ENCODE measurements at regions not wholly inside any gene's neighbourhood (a gene's known extent, or its start where the extent isn't known, plus 50 kb on each side); places are given as distances from the start of the nearest gene placed in this dataset.

DNA sequence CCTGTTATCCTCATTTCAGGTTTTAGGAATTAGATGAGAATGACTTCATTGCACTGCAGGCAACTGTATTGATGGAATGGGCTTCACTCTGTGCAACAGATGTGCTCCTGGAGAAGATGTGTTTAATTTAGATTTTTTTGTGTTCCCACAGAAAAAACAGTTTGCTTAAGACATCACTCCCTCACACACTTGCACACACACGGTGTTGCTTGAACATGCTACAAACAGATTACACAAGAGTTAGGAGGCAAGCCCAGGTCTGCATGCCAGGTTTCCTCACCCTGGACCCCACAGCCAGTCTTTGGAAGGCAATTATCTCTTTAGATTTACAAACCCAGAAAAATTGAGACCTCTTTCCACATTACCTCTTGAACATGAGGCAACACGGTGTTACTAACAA lies 93.7 kb upstream of the KLHL29 start:
- DNase-seq (ENCODE audit: low spot score): no peak

DNA sequence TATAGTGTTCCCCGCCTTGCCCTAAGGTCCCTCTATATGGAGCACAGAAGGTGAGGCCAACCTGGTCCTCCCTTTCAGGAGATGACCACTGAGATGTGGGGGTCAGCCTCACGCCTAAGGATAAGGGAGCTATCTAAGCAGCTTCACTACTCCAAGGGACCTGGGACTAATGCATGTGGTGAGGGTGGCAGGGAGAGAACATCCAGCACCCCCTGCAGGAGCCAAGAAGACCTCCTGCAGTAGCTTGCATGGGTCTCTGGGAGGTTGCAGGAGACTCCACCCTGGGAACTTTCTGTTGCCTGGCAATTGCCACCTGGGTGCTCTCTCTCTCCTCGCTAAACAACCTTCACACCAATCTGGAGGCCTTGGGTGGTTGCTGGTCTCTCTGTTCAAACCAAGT lies 93.0 kb upstream of the KLHL29 start:
- no peak for DNase-seq (ENCODE audit: low spot score)

DNA sequence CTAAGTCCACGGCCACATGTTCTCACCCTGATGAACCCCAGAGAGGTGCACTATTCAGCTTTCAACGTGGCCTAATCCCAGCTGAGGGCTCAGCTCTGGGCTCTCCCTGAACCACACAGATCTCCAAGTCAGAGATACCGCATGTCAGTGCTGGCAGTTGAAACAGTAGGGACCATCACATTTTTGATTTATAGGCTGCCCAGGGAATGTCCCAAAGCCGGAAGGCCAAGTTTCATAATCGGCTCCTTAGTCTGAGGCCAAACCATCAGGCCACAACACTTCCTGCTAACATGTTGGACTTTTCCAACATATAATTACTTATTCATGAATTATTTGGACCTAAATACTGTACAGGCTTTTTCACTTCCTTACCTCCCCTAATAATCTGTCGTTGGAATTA lies 91.9 kb upstream of the KLHL29 start:
- DNase-seq (ENCODE audit: low spot score): no peak

DNA sequence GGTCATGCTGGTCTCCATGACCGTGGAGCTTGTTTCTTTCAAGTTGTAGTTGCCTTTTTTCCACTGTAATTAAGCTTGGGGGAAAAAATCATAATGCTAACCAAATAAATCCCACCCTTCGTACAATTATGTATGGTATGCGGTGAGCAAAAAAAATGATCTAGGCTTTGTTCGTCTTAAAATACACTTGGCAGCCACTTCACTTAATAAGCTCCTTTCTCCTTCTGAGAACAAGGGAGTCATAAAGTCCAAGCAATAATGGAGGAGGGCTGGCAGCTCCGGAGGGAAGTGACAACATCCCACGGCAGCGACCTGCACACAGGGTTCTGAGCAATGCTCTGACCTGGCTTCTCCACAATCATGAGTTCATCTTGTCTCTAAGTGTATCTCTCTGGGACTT lies 91.2 kb upstream of the KLHL29 start:
- no peak for DNase-seq (ENCODE audit: low spot score)

DNA sequence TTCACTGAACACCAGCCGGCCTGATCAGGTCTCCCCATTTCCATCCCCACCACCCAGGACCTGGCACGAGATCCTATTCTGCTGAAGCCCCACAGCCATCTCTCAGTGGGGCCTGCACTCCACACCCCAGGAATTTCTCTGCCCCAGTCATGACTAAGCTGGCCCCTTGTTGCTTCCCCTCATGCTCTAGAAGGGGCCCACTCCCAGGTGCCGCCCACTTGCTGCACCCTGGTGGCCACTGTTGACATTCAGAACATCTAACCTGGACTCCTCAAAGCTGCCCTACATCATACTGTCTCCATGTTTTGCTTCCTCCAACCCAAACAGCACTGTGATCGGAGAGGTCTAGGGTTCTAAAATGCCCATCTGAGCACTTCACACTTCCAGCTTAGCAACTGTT lies 90.7 kb upstream of the KLHL29 start:
- DNase-seq (ENCODE audit: low spot score): no peak

DNA sequence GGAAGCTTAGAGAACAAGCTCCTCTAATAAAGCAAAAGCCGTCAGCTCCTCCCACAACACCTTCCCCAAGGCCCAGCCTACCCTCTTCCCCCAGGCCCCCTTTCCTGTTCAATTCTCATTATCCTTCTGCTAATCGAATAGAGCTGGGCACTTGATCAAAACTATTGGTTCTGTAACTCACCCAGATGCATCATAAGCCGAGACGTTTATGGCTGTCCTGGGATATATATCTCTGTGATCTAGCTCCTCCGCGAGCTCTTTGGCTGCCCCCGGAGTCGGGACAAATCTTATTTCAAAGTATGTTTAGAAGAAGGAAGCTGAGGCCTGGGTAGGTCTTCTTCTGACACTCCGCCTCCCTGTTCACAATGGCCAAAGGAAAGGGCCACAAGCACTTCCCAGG lies 88.3 kb upstream of the KLHL29 start:
- no peak for DNase-seq (ENCODE audit: low spot score)

DNA sequence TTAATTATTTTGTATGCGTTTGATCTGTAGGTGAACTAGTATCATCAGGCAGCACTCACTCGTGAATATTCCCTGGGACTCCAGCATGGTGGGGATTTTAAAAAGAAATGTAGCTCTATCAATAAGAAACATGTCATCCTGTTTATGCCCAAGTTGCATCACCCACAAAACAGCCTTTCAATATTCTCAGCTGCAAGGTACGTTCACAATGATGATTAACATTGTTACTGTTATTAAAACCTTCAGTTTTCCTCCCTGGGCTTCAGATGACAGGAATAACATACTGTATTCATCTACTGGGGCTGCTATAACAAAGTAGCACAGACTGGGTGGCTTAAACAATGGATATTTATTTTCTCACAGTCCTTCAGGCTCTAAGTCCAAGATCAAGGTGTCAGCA lies 87.9 kb upstream of the KLHL29 start:
- DNase-seq (ENCODE audit: low spot score): no peak

DNA sequence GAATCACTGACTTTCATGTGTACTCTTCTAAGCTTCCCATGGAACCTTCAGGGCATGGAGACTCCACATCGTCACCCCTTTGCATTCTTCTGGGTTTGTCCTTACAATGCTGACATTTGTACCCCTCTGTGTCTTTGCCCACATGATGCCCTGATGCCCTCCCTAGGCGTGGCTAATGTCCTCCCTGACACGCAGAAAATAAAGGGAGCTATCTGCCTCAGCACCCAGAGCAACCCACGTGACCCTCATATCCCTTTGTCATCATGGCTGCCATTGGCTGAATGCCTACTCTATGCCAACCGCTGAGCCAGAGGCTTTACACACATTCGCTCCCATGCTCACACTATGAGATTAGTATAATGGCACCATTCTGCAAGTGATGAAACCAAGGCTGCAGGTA lies 86.4 kb upstream of the KLHL29 start:
- DNase-seq (ENCODE audit: low spot score): no peak

DNA sequence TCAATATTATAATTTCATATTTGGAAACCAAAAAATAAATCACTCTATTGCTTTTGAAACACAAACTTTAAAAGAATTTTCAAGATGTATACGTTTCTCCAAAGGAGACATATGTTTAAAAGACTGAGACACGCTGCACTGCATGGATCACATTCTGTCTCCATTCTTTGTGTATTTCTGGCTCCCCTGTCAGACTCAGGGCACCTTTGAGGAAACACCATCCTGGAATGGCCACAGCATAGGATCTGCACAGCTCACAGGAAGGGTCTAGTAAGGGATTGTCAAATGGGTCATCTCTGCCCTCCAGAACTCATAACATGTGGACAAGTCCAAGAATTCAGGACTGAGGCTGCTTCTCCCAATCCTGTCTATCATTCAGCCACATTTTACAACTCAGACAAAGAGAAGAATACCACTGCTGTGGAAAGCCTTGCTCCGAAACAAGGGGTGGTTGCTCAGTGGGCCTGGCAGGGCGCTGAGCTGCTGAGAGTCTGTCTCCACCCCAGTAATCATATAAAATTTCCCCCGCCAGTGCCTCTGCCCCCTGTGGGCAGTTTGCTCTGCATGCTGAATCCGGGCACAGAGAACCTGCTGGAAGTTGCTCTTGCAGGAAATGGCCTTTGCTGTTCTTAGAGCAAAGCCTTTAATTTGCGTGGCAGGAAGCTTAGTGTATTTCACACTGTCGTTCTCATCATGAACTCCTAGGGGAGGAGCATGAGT lies 85.3 kb upstream of the KLHL29 start:
- DNase-seq (ENCODE audit: low spot score): no peak

DNA sequence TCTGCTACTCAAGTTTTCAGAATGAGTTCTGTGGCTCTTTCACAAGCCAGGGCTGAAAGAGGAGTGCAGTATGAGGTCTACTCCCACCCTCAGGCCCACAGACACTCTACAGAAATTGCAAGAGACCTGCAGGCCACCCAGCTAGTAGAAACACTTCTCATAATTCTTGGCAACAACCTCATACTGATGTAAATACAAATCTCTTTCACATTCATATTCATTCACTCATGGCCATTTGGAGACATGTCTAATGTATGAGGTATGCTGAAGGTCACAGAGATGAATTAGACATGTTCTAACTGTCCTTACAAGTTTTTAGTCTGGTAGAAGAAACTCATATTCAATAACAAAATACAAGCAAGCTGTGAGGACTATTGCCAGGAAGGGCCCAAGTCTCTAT lies 83.8 kb upstream of the KLHL29 start:
- no peak for DNase-seq (ENCODE audit: low spot score)

DNA sequence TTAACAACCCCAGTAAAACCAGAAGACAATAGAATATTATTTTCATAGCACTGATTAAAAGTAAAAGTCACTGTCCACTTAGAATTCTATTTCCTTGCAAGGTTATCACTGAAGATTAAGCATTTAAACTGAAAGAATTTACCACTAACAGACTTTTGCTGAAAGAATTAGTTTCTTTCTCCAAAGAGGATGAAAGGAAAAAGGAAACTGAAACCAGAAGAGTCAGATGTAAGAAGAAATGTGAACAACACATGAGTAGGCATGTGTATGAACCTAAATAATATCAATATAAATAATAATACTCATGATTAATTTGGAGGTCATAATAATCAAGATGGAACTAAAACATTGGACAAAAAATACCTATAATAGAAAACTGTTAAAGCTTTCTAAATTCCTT lies 82.4 kb upstream of the KLHL29 start:
- no peak for DNase-seq (ENCODE audit: low spot score)

DNA sequence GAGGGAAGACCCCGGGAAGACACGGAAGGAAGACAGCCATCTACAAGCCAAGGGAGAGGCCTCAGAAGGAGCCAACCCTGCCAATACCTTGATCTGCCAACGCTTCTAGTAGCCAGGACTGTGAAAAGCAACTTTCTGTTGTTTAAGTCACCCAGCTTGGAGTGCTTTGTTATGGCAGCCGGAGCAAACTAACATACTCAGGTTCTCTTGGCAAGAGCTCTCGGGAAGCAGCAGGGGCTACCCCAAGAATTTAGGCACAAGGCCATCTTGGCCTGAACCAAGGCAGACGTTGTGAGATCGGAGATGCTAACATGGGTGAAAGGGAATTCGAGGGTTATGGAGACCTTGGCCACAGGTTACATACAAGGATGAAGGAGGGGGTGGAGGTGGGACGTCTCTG lies 78.6 kb upstream of the KLHL29 start:
- no peak for DNase-seq (ENCODE audit: low spot score)

DNA sequence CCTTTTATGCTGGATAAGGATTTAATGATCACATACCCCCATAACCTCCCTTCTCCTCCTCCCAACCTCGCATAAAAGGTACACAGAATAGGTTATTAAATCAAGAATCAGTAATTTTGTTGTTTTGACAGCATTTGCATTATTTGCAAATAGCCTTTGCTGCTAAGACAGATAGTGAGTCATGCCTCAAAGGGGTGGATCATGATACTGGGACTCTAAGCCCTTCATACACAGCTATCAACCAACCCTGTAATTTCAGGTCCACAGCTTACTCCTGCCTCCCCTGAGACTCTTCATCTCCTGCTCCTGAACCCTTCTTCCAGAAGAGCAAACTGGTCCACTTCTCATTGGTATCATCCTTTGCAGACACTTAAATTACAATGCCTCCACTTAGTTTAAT lies 73.8 kb upstream of the KLHL29 start:
- no peak for DNase-seq (ENCODE audit: low spot score)

DNA sequence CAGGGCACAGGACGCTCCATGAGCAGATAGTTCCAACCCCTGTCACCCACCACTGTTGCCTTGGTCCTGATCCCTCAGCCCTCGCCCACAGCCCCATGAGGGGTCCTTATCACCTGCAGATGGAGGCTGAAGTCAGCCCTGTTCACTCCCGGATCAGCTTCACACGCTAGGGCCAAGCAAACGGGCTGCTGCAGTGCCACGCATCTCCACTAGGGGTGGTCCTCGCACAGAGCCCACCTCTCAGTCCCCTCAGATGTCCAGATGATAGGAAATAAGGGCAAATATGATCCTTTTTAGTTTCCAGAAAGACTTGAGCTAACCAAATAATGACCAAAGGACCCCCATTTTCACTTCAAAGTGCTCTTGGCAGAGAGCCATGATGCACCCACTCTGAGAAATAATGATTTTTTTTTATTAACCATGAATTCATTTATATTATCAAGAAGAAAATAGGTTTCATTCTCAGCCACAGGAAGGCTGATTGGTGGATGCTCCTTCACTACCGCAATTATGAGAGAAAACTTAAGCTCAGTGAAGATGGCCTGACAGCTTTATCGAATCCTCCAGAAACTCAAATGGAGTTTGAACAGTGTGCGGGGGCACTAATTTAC lies 71.9 kb upstream of the KLHL29 start:
- DNase-seq (ENCODE audit: low spot score): peak; percentile 67

DNA sequence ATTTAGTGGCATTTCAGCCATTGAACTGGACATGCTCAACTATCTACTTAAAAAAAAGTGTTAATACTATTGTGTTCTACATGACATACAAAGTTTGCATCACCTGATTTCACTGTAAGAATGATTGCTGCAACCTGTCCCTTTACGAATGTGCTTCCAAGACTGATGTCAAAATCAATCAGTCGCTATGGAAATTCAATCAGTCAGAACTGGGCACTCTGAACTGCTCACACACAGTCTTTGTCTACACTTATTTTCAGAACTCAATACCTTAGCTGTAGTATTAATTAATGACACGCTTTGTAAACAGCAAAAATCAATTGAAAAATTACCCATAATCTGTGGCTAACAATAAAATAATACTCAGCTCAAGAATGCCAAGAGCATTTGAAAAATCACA lies 70.3 kb upstream of the KLHL29 start:
- no peak for DNase-seq (ENCODE audit: low spot score)

DNA sequence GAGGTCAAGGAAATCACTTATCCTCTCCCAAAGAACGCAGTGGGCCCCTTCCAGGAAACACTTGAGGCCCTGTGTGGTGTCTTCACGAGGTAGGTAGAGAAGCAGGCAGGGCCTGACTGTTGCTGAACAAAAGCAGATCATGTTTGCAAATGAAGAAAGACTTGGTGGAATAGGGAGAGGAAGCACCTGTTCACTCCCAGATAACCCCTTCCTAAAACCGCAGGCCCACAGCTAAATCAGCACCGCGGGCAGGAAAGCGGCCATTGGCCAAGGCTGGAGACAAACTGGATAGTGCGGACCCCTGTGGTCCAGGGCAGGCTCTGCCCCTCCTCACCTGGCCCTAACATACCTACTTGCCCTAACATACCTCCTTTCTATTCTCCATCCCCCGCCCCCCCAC lies 64.9 kb upstream of the KLHL29 start:
- no peak for DNase-seq (ENCODE audit: low spot score)

DNA sequence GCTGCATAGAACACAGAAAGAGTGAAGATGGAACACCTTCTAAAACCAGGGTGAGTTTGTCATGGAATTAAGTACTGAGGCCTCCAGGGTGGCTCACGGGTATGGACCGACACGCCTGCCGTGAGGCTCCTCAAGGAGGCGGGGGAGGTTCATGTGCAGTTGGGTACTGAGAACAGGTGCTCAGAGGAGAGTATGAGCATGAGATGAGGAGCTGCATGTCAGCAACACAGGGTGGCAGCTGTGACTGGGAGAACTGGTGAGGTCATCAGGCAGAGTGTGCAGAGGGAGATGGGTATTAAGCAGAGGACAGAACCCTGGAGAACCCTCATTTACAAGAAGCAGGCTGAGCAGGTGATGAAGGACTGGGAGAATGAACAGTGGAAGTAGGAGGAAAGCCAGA lies 63.2 kb upstream of the KLHL29 start:
- DNase-seq (ENCODE audit: low spot score): no peak

DNA sequence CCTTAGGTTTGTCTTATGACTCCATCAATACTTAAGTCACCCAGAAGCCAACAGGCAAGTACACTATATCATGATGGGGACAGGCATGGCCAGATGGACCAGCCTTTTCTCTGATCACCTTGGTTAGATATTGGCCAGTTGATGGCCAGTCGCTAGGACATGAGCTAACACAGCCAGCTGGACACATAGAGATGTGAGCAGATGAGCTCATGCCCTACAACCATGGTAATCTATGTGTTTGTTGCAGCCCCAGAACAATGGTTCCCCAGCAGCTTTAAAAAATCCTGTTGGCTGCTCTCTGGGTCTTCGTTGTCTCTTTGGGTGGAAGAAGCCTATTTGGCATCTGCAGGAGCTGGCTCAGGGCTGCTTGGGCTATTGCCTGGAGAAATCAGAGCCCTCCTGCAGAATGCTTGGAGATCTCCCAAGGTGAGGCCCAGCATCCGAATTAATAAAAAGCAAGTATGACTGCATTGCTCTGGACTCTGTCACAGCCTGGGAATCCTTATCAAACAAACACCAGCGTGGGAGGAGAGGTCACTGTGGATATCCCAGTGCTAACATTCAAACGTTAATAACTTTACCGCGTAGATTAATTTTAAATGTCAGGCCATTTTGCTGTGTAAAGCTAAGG lies 62.3 kb upstream of the KLHL29 start:
- no peak for DNase-seq (ENCODE audit: low spot score)

DNA sequence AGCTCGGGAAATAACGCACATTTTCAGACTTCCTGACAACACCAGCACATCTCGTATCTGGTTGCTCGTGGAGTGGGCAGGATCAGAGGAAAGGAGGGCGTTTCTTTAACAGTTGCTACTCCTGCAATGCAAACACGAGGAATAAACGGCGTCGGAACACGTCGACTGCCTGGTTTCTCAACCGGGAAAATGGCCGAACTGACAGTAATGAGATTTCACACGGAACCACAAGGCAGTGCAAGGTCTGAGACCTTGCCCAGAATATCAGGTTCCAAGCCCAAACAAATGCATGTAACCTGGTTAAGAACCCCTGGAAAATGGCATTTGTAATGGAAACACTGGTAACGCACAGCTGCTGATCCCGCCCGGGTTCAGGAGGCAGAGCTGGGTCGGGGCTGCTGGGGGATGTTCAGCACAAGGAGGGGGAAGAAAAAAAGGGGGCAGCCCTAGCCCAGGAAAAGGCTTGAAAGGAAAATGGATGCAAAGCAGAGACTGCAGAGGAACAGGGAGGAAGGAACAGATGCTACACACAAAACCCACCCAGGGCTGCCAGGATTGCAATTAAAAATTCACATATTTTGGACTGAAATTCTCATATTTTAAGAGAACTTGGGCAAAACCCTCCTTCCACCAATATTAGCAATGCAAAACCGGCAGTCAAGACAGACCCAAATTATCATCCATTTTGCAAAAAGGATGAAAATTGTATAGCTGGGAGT lies 61.6 kb upstream of the KLHL29 start:
- no peak for DNase-seq (ENCODE audit: low spot score)

DNA sequence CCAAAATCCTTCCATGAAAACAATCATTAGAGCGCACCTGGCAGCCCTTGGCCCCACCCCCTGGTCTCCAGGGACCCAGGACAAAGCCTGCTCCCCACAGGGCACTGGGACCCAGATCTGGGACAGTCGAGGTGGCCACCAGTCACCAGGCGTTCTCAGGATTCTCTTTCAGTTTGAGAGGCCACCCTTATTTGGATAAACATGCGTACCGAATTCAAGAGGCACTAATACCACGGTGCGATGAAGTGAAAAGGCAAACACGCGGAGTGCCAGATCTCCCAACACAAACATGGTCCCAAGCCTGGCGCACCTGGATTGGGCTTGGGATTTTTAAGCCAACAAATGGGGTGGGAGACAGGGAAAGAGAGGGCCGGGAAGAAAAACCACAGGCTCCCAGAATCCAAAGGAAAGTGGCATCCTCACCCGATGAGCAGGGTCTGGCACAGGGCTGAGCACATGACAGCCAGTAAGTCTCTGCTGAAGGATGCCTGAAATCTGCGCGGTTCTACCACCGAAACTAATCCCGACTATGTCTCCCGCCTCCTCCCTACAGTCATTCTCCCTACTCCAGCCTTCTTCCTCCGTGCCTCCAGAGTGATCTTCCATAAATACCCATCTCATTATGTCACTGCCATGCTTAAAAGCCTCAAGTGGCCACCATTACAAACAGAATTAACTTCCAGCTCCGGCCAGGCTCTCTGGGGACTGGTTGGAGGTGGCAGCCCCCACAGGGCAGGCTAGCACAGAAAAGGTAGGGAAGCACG lies 60.9 kb upstream of the KLHL29 start:
- no peak for DNase-seq (ENCODE audit: low spot score)

DNA sequence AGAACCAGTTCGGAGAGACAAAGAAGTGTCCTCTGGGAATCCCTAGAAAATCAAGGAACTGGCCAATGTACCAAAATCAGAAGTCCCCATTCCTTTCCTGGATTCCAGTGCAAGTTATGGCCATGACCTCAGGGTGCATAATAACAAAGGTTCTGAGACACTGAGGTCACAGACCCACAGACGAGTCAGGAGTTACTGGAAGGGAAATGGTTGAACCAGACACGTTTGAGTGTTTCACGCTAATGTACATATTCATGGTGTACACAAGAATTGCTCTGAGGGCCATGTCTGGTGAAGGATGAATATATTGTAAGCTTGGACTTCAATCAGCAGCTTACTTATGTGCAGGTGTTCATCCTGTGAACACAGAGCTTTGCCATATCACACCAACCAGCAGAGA lies 58.6 kb upstream of the KLHL29 start:
- DNase-seq (ENCODE audit: low spot score): no peak

DNA sequence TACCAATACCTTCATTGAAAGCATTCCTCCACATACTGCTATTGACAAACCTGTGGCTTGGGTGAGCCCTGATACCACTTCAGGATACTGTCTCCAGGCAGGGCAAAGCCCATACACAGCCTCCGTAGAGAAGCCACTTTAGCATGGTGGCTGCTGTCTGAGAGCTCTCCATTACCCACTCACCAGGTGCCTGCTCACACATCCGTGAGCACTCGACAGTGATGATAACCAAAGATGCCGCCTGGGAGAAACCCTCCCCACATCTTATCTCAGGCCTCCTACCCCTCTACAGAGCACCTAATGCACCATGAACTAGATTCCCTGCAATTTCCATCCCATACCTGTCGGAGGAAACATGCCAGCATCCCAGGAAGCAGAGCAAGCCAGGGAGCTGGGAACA lies 57.6 kb upstream of the KLHL29 start:
- DNase-seq (ENCODE audit: low spot score): no peak

Data from germinal center (tissue), 1 donor.